Stomach smooth muscle (tissue), 2 donors: ENCODE measurements at regions not wholly inside any gene's neighbourhood (a gene's known extent, or its start where the extent isn't known, plus 50 kb on each side); places are given as distances from the start of the nearest gene placed in this dataset.

Experiments used
- H3K27ac ChIP-seq: one replicate; pipeline ENCODE4 v1.7.0; 2013; ENCODE audit warnings: mild to moderate bottlenecking, low read length, inconsistent platforms
- H3K27me3 ChIP-seq, 2 donors: one replicate each; pipeline ENCODE4 v1.7.0; 2013; ENCODE audit warnings: low read length in 2 of 2; ENCODE audit not compliant: insufficient read depth in 2 of 2, control insufficient read depth in 1 of 2
- H3K36me3 ChIP-seq, 2 donors: one replicate each; pipeline ENCODE4 v1.7.0; 2013; ENCODE audit warnings: low read length in 2 of 2; ENCODE audit not compliant: control insufficient read depth in 2 of 2, insufficient read depth in 2 of 2
- H3K4me1 ChIP-seq: one replicate; pipeline ENCODE4 v1.7.0; 2013; ENCODE audit warnings: low read length; ENCODE audit not compliant: control insufficient read depth, insufficient read depth
- H3K4me3 ChIP-seq, 2 donors: one replicate each; pipeline ENCODE4 v1.7.0; 2013; ENCODE audit warnings: low read length in 2 of 2
- H3K9ac ChIP-seq, 2 donors: one replicate each; pipeline ENCODE4 v1.7.0; 2013; ENCODE audit warnings: low read length in 2 of 2, mild to moderate bottlenecking in 1 of 2
- H3K9me3 ChIP-seq, 2 donors: one replicate each; pipeline ENCODE4 v1.7.0; 2013; ENCODE audit warnings: low read length in 2 of 2; ENCODE audit not compliant: control insufficient read depth in 2 of 2
- donor health status: healthy.
- donor health status: Pancreatic carcinoma.

GRCh38 chr11:80061056-80061455, 620.2 kb upstream of the TENM4 start:
- no peaks in the 10 kb centered on the region for H3K27me3 ChIP-seq
- peaks cover 0 to 2% of the 10 kb centered on the region in 2 donors for H3K9me3 ChIP-seq
- no peak overlapping the region for H3K4me3 ChIP-seq
- no peak overlapping the region for H3K9ac ChIP-seq
- no peaks in the 10 kb centered on the region for H3K4me1 ChIP-seq
- no peak overlapping the region for H3K27ac ChIP-seq
- no peaks in the 10 kb centered on the region for H3K36me3 ChIP-seq

- H3K9ac ChIP-seq: no peak overlapping the region
- H3K9me3 ChIP-seq: no peaks in the 10 kb centered on the region
- H3K4me1 ChIP-seq: no peaks in the 10 kb centered on the region
- H3K27me3 ChIP-seq: no peaks in the 10 kb centered on the region
- H3K27ac ChIP-seq: no peak overlapping the region
- H3K4me3 ChIP-seq: no peak overlapping the region
- no peaks in the 10 kb centered on the region for H3K36me3 ChIP-seq
Observed at GRCh38 chr11:80054582-80055165, 613.8 kb upstream of the TENM4 start.

GRCh38 chr11:80048513-80048912, 607.7 kb upstream of the TENM4 start:
- no peaks in the 10 kb centered on the region for H3K27me3 ChIP-seq
- H3K4me1 ChIP-seq: no peaks in the 10 kb centered on the region
- no peaks in the 10 kb centered on the region for H3K36me3 ChIP-seq
- no peak overlapping the region for H3K9ac ChIP-seq
- no peaks in the 10 kb centered on the region for H3K9me3 ChIP-seq
- H3K4me3 ChIP-seq: no peak overlapping the region
- H3K27ac ChIP-seq: no peak overlapping the region

GRCh38 chr11:80041136-80042000, 600.5 kb upstream of the TENM4 start:
- Histone ChIP-seq H3K27ac (no peak overlapping the region), H3K9me3 (no peaks in the 10 kb centered on the region), H3K9ac (no peak overlapping the region), H3K4me1 (no peaks in the 10 kb centered on the region), H3K27me3 (no peaks in the 10 kb centered on the region), H3K36me3 (no peaks in the 10 kb centered on the region), H3K4me3 (no peak overlapping the region)

GRCh38 chr11:80034801-80035200, 594.0 kb upstream of the TENM4 start:
- H3K4me3 ChIP-seq: no peak overlapping the region
- H3K9me3 ChIP-seq: no peaks in the 10 kb centered on the region
- H3K27me3 ChIP-seq: no peaks in the 10 kb centered on the region
- no peaks in the 10 kb centered on the region for H3K4me1 ChIP-seq
- no peak overlapping the region for H3K27ac ChIP-seq
- H3K36me3 ChIP-seq: no peaks in the 10 kb centered on the region
- no peak overlapping the region for H3K9ac ChIP-seq

- Histone ChIP-seq H3K27me3 (no peaks in the 10 kb centered on the region), H3K4me3 (no peak overlapping the region), H3K36me3 (no peaks in the 10 kb centered on the region), H3K9ac (no peak overlapping the region), H3K4me1 (no peaks in the 10 kb centered on the region), H3K9me3 (no peaks in the 10 kb centered on the region), H3K27ac (no peak overlapping the region)
Observed at GRCh38 chr11:80031014-80031600, 590.3 kb upstream of the TENM4 start.

GRCh38 chr11:80028998-80029397, 588.2 kb upstream of the TENM4 start:
- Histone ChIP-seq H3K27ac (no peak overlapping the region), H3K9ac (no peak overlapping the region), H3K27me3 (no peaks in the 10 kb centered on the region), H3K4me3 (no peak overlapping the region), H3K9me3 (no peaks in the 10 kb centered on the region), H3K4me1 (no peaks in the 10 kb centered on the region), H3K36me3 (no peaks in the 10 kb centered on the region)

GRCh38 chr11:80024119-80024518, 583.3 kb upstream of the TENM4 start:
- no peaks in the 10 kb centered on the region for H3K9me3 ChIP-seq
- H3K9ac ChIP-seq: no peak overlapping the region
- no peaks in the 10 kb centered on the region for H3K36me3 ChIP-seq
- no peaks in the 10 kb centered on the region for H3K27me3 ChIP-seq
- H3K4me1 ChIP-seq: no peaks in the 10 kb centered on the region
- H3K27ac ChIP-seq: no peak overlapping the region
- no peak overlapping the region for H3K4me3 ChIP-seq

- Histone ChIP-seq H3K27me3 (no peaks in the 10 kb centered on the region), H3K9me3 (no peaks in the 10 kb centered on the region), H3K4me1 (no peaks in the 10 kb centered on the region), H3K27ac (no peak overlapping the region), H3K4me3 (no peak overlapping the region), H3K36me3 (no peaks in the 10 kb centered on the region), H3K9ac (no peak overlapping the region)
Observed at GRCh38 chr11:80023386-80023785, 582.6 kb upstream of the TENM4 start.

GRCh38 chr11:80010536-80010935, 569.7 kb upstream of the TENM4 start:
- Histone ChIP-seq H3K9ac (no peak overlapping the region), H3K27ac (no peak overlapping the region), H3K36me3 (no peaks in the 10 kb centered on the region), H3K9me3 (no peaks in the 10 kb centered on the region), H3K4me3 (no peak overlapping the region), H3K4me1 (no peaks in the 10 kb centered on the region), H3K27me3 (no peaks in the 10 kb centered on the region)

- no peak overlapping the region for H3K4me3 ChIP-seq
- H3K4me1 ChIP-seq: no peaks in the 10 kb centered on the region
- no peak overlapping the region for H3K27ac ChIP-seq
- H3K9me3 ChIP-seq: peaks cover 0 to 3% of the 10 kb centered on the region in 2 donors
- no peaks in the 10 kb centered on the region for H3K36me3 ChIP-seq
- no peaks in the 10 kb centered on the region for H3K27me3 ChIP-seq
- H3K9ac ChIP-seq: no peak overlapping the region
Observed at GRCh38 chr11:80009081-80009480, 568.3 kb upstream of the TENM4 start.
